CD4-positive, CD25-positive, alpha-beta regulatory T cell (primary cell): ENCODE measurements at regions not wholly inside any gene's neighbourhood (a gene's known extent, or its start where the extent isn't known, plus 50 kb on each side); places are given as distances from the start of the nearest gene placed in this dataset.

Experiments
- ATAC-seq, 2 donors: fragments of 150-1000 bp; cut with Tn5 transposase; one replicate each; pipeline ENCODE4 v1.10.0; 2021; ENCODE audit warnings: low read depth in 2 of 2, moderate number of reproducible peaks in 2 of 2, moderate library complexity in 1 of 2
- DNase-seq, 3 donors: peaks; one replicate each; pipeline versions ENCODE4 v3.0.0 to v3.0.0-alpha.2; 2012 to 2022; ENCODE audit warnings: mixed read lengths in 1 of 3
- H3K27ac ChIP-seq: one replicate; pipeline ENCODE4 v1.7.0; 2013; ENCODE audit warnings: mild to moderate bottlenecking, low read length; ENCODE audit not compliant: insufficient read depth, poor library complexity, severe bottlenecking
- H3K27me3 ChIP-seq: one replicate; pipeline ENCODE4 v1.7.0; 2013; ENCODE audit warnings: low read length; ENCODE audit not compliant: control insufficient read depth, insufficient read depth
- H3K36me3 ChIP-seq: one replicate; pipeline ENCODE4 v1.7.0; 2013; ENCODE audit warnings: mild to moderate bottlenecking, low read length, moderate library complexity; ENCODE audit not compliant: control insufficient read depth, insufficient read depth
- H3K4me1 ChIP-seq: 2 replicates; pipeline ENCODE4 v1.7.0; 2013; ENCODE audit warnings: mild to moderate bottlenecking, low read length; ENCODE audit not compliant: insufficient read depth, control insufficient read depth, poor library complexity, severe bottlenecking
- H3K4me3 ChIP-seq: one replicate; pipeline ENCODE4 v1.7.0; 2013; ENCODE audit warnings: low read depth, mild to moderate bottlenecking, low read length, moderate library complexity
- H3K9me3 ChIP-seq, 2 experiments: 1 replicate in 1 of 2; 2 replicates in 1 of 2; pipeline ENCODE4 v1.7.0; 2013; ENCODE audit warnings: low read length in 2 of 2, mild to moderate bottlenecking in 1 of 2, moderate library complexity in 1 of 2; ENCODE audit not compliant: control insufficient read depth in 2 of 2
- H3K27ac Mint-ChIP-seq, 3 donors: one replicate each; pipeline ENCODE4 v1.8.0; 2020 to 2022; ENCODE audit warnings: mild to moderate bottlenecking in 3 of 3, mixed read lengths in 3 of 3, moderate library complexity in 2 of 3
- H3K27me3 Mint-ChIP-seq: one replicate; pipeline ENCODE4 v1.8.0; 2022; ENCODE audit warnings: mild to moderate bottlenecking, mixed read lengths
- H3K36me3 Mint-ChIP-seq: one replicate; pipeline ENCODE4 v1.8.0; 2020; ENCODE audit warnings: mixed read lengths
- H3K4me1 Mint-ChIP-seq, 4 donors: one replicate each; pipeline ENCODE4 v1.8.0; 2020 to 2022; ENCODE audit warnings: mixed read lengths in 4 of 4, mild to moderate bottlenecking in 1 of 4
- H3K4me3 Mint-ChIP-seq, 4 donors: one replicate each; pipeline ENCODE4 v1.8.0; 2020 to 2022; ENCODE audit warnings: mild to moderate bottlenecking in 4 of 4, mixed read lengths in 4 of 4, moderate library complexity in 3 of 4
- H3K9me3 Mint-ChIP-seq, 7 donors: one replicate each; pipeline ENCODE4 v1.8.0; 2020 to 2022; ENCODE audit warnings: mixed read lengths in 7 of 7, mild to moderate bottlenecking in 3 of 7, moderate library complexity in 2 of 7

GRCh38 chr21:36532769-36533467, 53.0 kb upstream of the CLDN14 start:
- Mint-ChIP-seq H3K27ac (no peak overlapping the region), H3K27me3 (peaks cover 5% of the 10 kb centered on the region), H3K36me3 (no peaks in the 10 kb centered on the region), H3K4me3 (no peak overlapping the region), H3K4me1 (no peaks in the 10 kb centered on the region), H3K9me3 (no peaks in the 10 kb centered on the region)
- DNase-seq (no peak), ATAC-seq (no peak)
- Histone ChIP-seq H3K27ac (no peak overlapping the region), H3K4me3 (no peak overlapping the region), H3K36me3 (no peaks in the 10 kb centered on the region), H3K9me3 (no peaks in the 10 kb centered on the region), H3K4me1 (no peaks in the 10 kb centered on the region), H3K27me3 (no peaks in the 10 kb centered on the region)

- Mint-ChIP-seq H3K27ac (no peak overlapping the region), H3K4me1 (no peaks in the 10 kb centered on the region), H3K36me3 (no peaks in the 10 kb centered on the region), H3K27me3 (peaks cover 5% of the 10 kb centered on the region), H3K9me3 (no peaks in the 10 kb centered on the region), H3K4me3 (no peak overlapping the region)
- Histone ChIP-seq H3K4me1 (no peaks in the 10 kb centered on the region), H3K27me3 (no peaks in the 10 kb centered on the region), H3K36me3 (no peaks in the 10 kb centered on the region), H3K27ac (no peak overlapping the region), H3K4me3 (no peak overlapping the region), H3K9me3 (no peaks in the 10 kb centered on the region)
- DNase-seq (no peak), ATAC-seq (no peak)
These were observed 53.5 kb upstream of the CLDN14 start for GRCh38 chr21:36533468-36533848.

GRCh38 chr21:36534656-36535055, 54.7 kb upstream of the CLDN14 start:
- Mint-ChIP-seq H3K4me3 (no peak overlapping the region), H3K36me3 (no peaks in the 10 kb centered on the region), H3K27me3 (peaks cover 5% of the 10 kb centered on the region), H3K9me3 (no peaks in the 10 kb centered on the region), H3K27ac (no peak overlapping the region), H3K4me1 (no peaks in the 10 kb centered on the region)
- ATAC-seq (no peak), DNase-seq (no peak)
- H3K27ac ChIP-seq: no peak overlapping the region
- no peaks in the 10 kb centered on the region for H3K36me3 ChIP-seq
- H3K4me3 ChIP-seq: no peak overlapping the region
- H3K27me3 ChIP-seq: no peaks in the 10 kb centered on the region
- H3K4me1 ChIP-seq: no peaks in the 10 kb centered on the region
- no peaks in the 10 kb centered on the region for H3K9me3 ChIP-seq

GRCh38 chr21:36535618-36536241, 55.8 kb upstream of the CLDN14 start:
- DNase-seq (no peak), ATAC-seq (no peak)
- no peaks in the 10 kb centered on the region for H3K36me3 ChIP-seq
- Mint-ChIP-seq H3K36me3 (no peaks in the 10 kb centered on the region), H3K4me1 (no peaks in the 10 kb centered on the region), H3K27me3 (no peaks in the 10 kb centered on the region), H3K4me3 (no peak overlapping the region), H3K9me3 (no peaks in the 10 kb centered on the region), H3K27ac (no peak overlapping the region)
- no peak overlapping the region for H3K4me3 ChIP-seq
- H3K4me1 ChIP-seq: no peaks in the 10 kb centered on the region
- peaks cover 3% of the 10 kb centered on the region for H3K27me3 ChIP-seq
- no peak overlapping the region for H3K27ac ChIP-seq
- no peaks in the 10 kb centered on the region for H3K9me3 ChIP-seq

- no peaks in the 10 kb centered on the region for H3K36me3 Mint-ChIP-seq
- DNase-seq: no peak
- H3K27ac Mint-ChIP-seq: no peak overlapping the region
- H3K4me3 ChIP-seq: no peak overlapping the region
- no peaks in the 10 kb centered on the region for H3K4me1 ChIP-seq
- H3K27ac ChIP-seq: no peak overlapping the region
- no peak for ATAC-seq
- H3K27me3 ChIP-seq: peaks cover 6% of the 10 kb centered on the region
- no peaks in the 10 kb centered on the region for H3K9me3 Mint-ChIP-seq
- no peak overlapping the region for H3K4me3 Mint-ChIP-seq
- no peaks in the 10 kb centered on the region for H3K36me3 ChIP-seq
- peaks cover 14% of the 10 kb centered on the region for H3K27me3 Mint-ChIP-seq
- H3K4me1 Mint-ChIP-seq: no peaks in the 10 kb centered on the region
- no peaks in the 10 kb centered on the region for H3K9me3 ChIP-seq
These were observed 58.8 kb upstream of the CLDN14 start for GRCh38 chr21:36538761-36539160.

GRCh38 chr21:36539434-36540150, 59.7 kb upstream of the CLDN14 start:
- H3K27ac ChIP-seq: no peak overlapping the region
- H3K27ac Mint-ChIP-seq: no peak overlapping the region
- ATAC-seq: no peak

GRCh38 chr21:36540700-36541099, 60.8 kb upstream of the CLDN14 start:
- Histone ChIP-seq H3K4me1 (no peaks in the 10 kb centered on the region), H3K9me3 (no peaks in the 10 kb centered on the region), H3K27ac (no peak overlapping the region), H3K4me3 (no peak overlapping the region), H3K27me3 (peaks cover 6% of the 10 kb centered on the region), H3K36me3 (no peaks in the 10 kb centered on the region)
- ATAC-seq (no peak), DNase-seq (no peak)
- Mint-ChIP-seq H3K4me1 (no peaks in the 10 kb centered on the region), H3K36me3 (no peaks in the 10 kb centered on the region), H3K27ac (no peak overlapping the region), H3K27me3 (peaks cover 20% of the 10 kb centered on the region), H3K9me3 (peaks cover 0 to 2% (median 0%) of the 10 kb centered on the region in 7 donors), H3K4me3 (no peak overlapping the region)

More at GRCh38 chr21:36539434-36540150, 59.7 kb upstream of the CLDN14 start:
- H3K4me3 Mint-ChIP-seq: no peak overlapping the region
- no peaks in the 10 kb centered on the region for H3K9me3 ChIP-seq
- no peaks in the 10 kb centered on the region for H3K9me3 Mint-ChIP-seq
- H3K4me1 ChIP-seq: no peaks in the 10 kb centered on the region
- H3K36me3 ChIP-seq: no peaks in the 10 kb centered on the region
- H3K27me3 ChIP-seq: peaks cover 6% of the 10 kb centered on the region
- no peaks in the 10 kb centered on the region for H3K36me3 Mint-ChIP-seq
- no peaks in the 10 kb centered on the region for H3K4me1 Mint-ChIP-seq
- peaks cover 19% of the 10 kb centered on the region for H3K27me3 Mint-ChIP-seq
- H3K4me3 ChIP-seq: no peak overlapping the region
- no peak for DNase-seq
